ENCODE measurements at regions not wholly inside any gene's neighbourhood (a gene's known extent, or its start where the extent isn't known, plus 50 kb on each side); places are given as distances from the start of the nearest gene placed in this dataset.

GRCh38 chr12:74129702-74130101, 407.9 kb upstream of the ATXN7L3B start:
- TF ChIP-seq EZH2phosphoT487 (IDR thresholded peaks at IDR 0.05; ENCODE audit: low read length) (no peak), EZH2 (optimal IDR thresholded peaks at IDR 0.05; ENCODE audit: low read depth, low read length) (no peak)
- TF ChIP-seq, protein P1, sequence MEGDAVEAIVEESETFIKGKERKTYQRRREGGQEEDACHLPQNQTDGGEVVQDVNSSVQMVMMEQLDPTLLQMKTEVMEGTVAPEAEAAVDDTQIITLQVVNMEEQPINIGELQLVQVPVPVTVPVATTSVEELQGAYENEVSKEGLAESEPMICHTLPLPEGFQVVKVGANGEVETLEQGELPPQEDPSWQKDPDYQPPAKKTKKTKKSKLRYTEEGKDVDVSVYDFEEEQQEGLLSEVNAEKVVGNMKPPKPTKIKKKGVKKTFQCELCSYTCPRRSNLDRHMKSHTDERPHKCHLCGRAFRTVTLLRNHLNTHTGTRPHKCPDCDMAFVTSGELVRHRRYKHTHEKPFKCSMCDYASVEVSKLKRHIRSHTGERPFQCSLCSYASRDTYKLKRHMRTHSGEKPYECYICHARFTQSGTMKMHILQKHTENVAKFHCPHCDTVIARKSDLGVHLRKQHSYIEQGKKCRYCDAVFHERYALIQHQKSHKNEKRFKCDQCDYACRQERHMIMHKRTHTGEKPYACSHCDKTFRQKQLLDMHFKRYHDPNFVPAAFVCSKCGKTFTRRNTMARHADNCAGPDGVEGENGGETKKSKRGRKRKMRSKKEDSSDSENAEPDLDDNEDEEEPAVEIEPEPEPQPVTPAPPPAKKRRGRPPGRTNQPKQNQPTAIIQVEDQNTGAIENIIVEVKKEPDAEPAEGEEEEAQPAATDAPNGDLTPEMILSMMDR (IDR thresholded peaks at IDR 0.05; ENCODE audit: low read length) = no peak
- H3K4me1 ChIP-seq (ENCODE audit: low read length) = no peaks in the 10 kb centered on the region
- H3K27ac ChIP-seq (ENCODE audit: low read length) = no peak overlapping the region
- H3K4me3 ChIP-seq (ENCODE audit: low read length) = no peak overlapping the region
- no peak overlapping the region for H3K9ac ChIP-seq (ENCODE audit: low read length)
- no peaks in the 10 kb centered on the region for H4K20me1 ChIP-seq (ENCODE audit: insufficient read depth, low read length)
- H3K36me3 ChIP-seq (replicated peaks; ENCODE audit: insufficient read depth, low read length) = no peaks in the 10 kb centered on the region
- no peak overlapping the region for H2AFZ ChIP-seq (ENCODE audit: low read length)
- no peaks in the 10 kb centered on the region for H3K27me3 ChIP-seq (replicated peaks; ENCODE audit: insufficient read depth, low read length)
- H3K9me3 ChIP-seq (replicated peaks; ENCODE audit: insufficient read depth, low read length) = no peaks in the 10 kb centered on the region
- H3K4me2 ChIP-seq (ENCODE audit: low read depth, low read length) = no peak overlapping the region
- no peaks in the 10 kb centered on the region for H3K9me2 ChIP-seq (replicated peaks; ENCODE audit: insufficient read depth, low read length)
- no peaks in the 10 kb centered on the region for H3F3A ChIP-seq (ENCODE audit: insufficient read depth, low read length)
- no peaks in the 10 kb centered on the region for H3K79me2 ChIP-seq (ENCODE audit: low read length)
- no peak for DNase-seq

- DNase-seq = no peak
- TF ChIP-seq EZH2 (optimal IDR thresholded peaks at IDR 0.05; ENCODE audit: low read depth, low read length) = no peak
- TF ChIP-seq, protein P1 (IDR thresholded peaks at IDR 0.05; ENCODE audit: low read length) = no peak
- no peak for TF ChIP-seq EZH2phosphoT487 (IDR thresholded peaks at IDR 0.05; ENCODE audit: low read length)
- Histone ChIP-seq H3F3A (ENCODE audit: insufficient read depth, low read length) (no peaks in the 10 kb centered on the region), H3K4me2 (ENCODE audit: low read depth, low read length) (no peak overlapping the region), H3K27ac (ENCODE audit: low read length) (no peak overlapping the region), H2AFZ (ENCODE audit: low read length) (no peak overlapping the region), H3K9ac (ENCODE audit: low read length) (no peak overlapping the region), H3K9me2 (replicated peaks; ENCODE audit: insufficient read depth, low read length) (no peaks in the 10 kb centered on the region), H3K79me2 (ENCODE audit: low read length) (no peaks in the 10 kb centered on the region), H4K20me1 (ENCODE audit: insufficient read depth, low read length) (no peaks in the 10 kb centered on the region), H3K27me3 (replicated peaks; ENCODE audit: insufficient read depth, low read length) (no peaks in the 10 kb centered on the region), H3K4me3 (ENCODE audit: low read length) (no peak overlapping the region), H3K4me1 (ENCODE audit: low read length) (no peaks in the 10 kb centered on the region), H3K36me3 (replicated peaks; ENCODE audit: insufficient read depth, low read length) (no peaks in the 10 kb centered on the region), H3K9me3 (replicated peaks; ENCODE audit: insufficient read depth, low read length) (no peaks in the 10 kb centered on the region)
Measured at GRCh38 chr12:74144396-74144795, 393.2 kb upstream of the ATXN7L3B start.

DNA sequence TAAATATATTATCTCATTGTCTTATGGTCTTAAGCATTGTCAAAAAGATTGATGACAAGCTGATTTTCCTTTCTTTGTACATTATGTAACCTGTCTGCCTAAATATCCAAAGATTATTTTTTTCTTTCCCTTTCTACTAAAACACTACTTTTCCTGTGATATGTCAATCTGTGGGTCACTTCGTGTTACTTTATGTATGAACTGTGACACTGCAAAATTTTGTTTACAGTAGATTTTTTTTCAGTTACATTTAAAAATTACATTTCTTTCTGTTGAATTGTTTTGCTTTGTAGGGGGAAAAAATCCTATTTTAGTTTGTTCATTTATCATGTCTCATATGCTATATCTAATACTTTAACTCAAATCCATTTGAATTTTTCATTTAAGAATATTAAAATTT, 392.3 kb upstream of the ATXN7L3B start:
- H3K9ac ChIP-seq (ENCODE audit: low read length) = no peak overlapping the region
- no peaks in the 10 kb centered on the region for H3F3A ChIP-seq (ENCODE audit: insufficient read depth, low read length)
- no peaks in the 10 kb centered on the region for H3K4me1 ChIP-seq (ENCODE audit: low read length)
- H3K4me2 ChIP-seq (ENCODE audit: low read depth, low read length) = no peak overlapping the region
- H3K4me3 ChIP-seq (ENCODE audit: low read length) = no peak overlapping the region
- no peaks in the 10 kb centered on the region for H3K79me2 ChIP-seq (ENCODE audit: low read length)
- no peaks in the 10 kb centered on the region for H3K27me3 ChIP-seq (replicated peaks; ENCODE audit: insufficient read depth, low read length)
- TF ChIP-seq EZH2phosphoT487 (IDR thresholded peaks at IDR 0.05; ENCODE audit: low read length) (no peak), EZH2 (optimal IDR thresholded peaks at IDR 0.05; ENCODE audit: low read depth, low read length) (no peak)
- TF ChIP-seq, protein P1 (IDR thresholded peaks at IDR 0.05; ENCODE audit: low read length) = no peak
- no peaks in the 10 kb centered on the region for H3K9me3 ChIP-seq (replicated peaks; ENCODE audit: insufficient read depth, low read length)
- H3K36me3 ChIP-seq (replicated peaks; ENCODE audit: insufficient read depth, low read length) = no peaks in the 10 kb centered on the region
- no peak overlapping the region for H3K27ac ChIP-seq (ENCODE audit: low read length)
- no peaks in the 10 kb centered on the region for H3K9me2 ChIP-seq (replicated peaks; ENCODE audit: insufficient read depth, low read length)
- no peak overlapping the region for H2AFZ ChIP-seq (ENCODE audit: low read length)
- DNase-seq = no peak
- no peaks in the 10 kb centered on the region for H4K20me1 ChIP-seq (ENCODE audit: insufficient read depth, low read length)

Data from MM.1S (cell line).